WERI-Rb-1 (cell line): ENCODE measurements at regions not wholly inside any gene's neighbourhood (a gene's known extent, or its start where the extent isn't known, plus 50 kb on each side); places are given as distances from the start of the nearest gene placed in this dataset.
"Not testable (repeated sequence)": the region's sequence is repeated elsewhere in the genome, so short reads cannot be mapped to it uniquely, and the experiment has no call there.

Experiments used
- DNase-seq: peaks from one replicate; pipeline ENCODE4 v3.0.0-alpha.2; 2020
- H3K27ac ChIP-seq: fragments of 250-450 bp; sonication (Bioruptor Pico); 2 replicates; pipeline ENCODE4 v1.5.1; 2020; ENCODE audit warnings: mild to moderate bottlenecking, moderate library complexity
- H3K27me3 ChIP-seq: fragments of 250-450 bp; sonication (Bioruptor Pico); 2 replicates; pipeline ENCODE4 v1.5.1; 2021; ENCODE audit warnings: mild to moderate bottlenecking, low read depth, moderate library complexity; ENCODE audit not compliant: insufficient read depth, severe bottlenecking
- H3K36me3 ChIP-seq: fragments of 250-450 bp; sonication (Bioruptor Pico); 2 replicates; pipeline ENCODE4 v1.5.1; 2020; ENCODE audit warnings: mild to moderate bottlenecking, moderate library complexity
- H3K4me3 ChIP-seq: 2 replicates; pipeline ENCODE4 v1.5.1; 2011; ENCODE audit warnings: low read depth, mild to moderate bottlenecking, control low read depth, low read length
- H3K9me3 ChIP-seq: fragments of 250-450 bp; sonication (Bioruptor Pico); 2 replicates; pipeline ENCODE4 v1.5.1; 2021; ENCODE audit warnings: mild to moderate bottlenecking, moderate library complexity; ENCODE audit not compliant: severe bottlenecking
- TF ChIP-seq, protein P1 (sequence below): IDR thresholded peaks from 2 replicates; pipeline ENCODE4 v1.5.1; 2011; ENCODE audit warnings: low read depth, mild to moderate bottlenecking, control low read depth, inconsistent platforms, low read length

DNA sequence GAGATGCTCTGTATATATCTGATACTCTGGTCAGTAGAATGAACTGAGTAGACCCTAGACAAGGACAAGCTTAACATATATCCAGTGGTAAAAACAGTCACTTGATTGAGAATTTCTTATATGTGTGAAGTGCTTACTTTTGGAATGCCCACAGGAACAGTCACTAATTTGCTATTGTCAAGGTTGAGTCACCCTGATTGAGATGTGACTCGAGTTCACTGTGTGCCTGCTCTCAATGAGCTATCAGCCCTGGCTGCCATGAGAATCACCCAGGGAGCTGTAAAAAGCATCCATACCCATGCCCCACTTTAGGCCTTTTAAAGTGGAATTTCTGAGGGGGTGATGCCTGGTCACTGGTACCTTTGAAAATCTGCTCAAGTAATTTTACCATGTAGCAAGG is 283.7 kb downstream of the SUCLG1 start:
- Histone ChIP-seq H3K27ac (no peak overlapping the region), H3K36me3 (no peaks in the 10 kb centered on the region), H3K9me3 (no peaks in the 10 kb centered on the region), H3K27me3 (no peaks in the 10 kb centered on the region), H3K4me3 (no peak overlapping the region)
- TF ChIP-seq, protein P1, sequence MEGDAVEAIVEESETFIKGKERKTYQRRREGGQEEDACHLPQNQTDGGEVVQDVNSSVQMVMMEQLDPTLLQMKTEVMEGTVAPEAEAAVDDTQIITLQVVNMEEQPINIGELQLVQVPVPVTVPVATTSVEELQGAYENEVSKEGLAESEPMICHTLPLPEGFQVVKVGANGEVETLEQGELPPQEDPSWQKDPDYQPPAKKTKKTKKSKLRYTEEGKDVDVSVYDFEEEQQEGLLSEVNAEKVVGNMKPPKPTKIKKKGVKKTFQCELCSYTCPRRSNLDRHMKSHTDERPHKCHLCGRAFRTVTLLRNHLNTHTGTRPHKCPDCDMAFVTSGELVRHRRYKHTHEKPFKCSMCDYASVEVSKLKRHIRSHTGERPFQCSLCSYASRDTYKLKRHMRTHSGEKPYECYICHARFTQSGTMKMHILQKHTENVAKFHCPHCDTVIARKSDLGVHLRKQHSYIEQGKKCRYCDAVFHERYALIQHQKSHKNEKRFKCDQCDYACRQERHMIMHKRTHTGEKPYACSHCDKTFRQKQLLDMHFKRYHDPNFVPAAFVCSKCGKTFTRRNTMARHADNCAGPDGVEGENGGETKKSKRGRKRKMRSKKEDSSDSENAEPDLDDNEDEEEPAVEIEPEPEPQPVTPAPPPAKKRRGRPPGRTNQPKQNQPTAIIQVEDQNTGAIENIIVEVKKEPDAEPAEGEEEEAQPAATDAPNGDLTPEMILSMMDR, result no peak
- DNase-seq, result no peak

GRCh38 chr2:84173041-84173440 is 286.0 kb downstream of the SUCLG1 start:
- TF ChIP-seq, protein P1, result no peak
- H3K27me3 ChIP-seq, result no peaks in the 10 kb centered on the region
- no peak overlapping the region for H3K4me3 ChIP-seq
- DNase-seq, result no peak
- H3K9me3 ChIP-seq, result peaks cover 18% of the 10 kb centered on the region
- H3K36me3 ChIP-seq, result no peaks in the 10 kb centered on the region
- H3K27ac ChIP-seq, result no peak overlapping the region

- peaks cover 18% of the 10 kb centered on the region for H3K9me3 ChIP-seq
- TF ChIP-seq, protein P1, result no peak
Measured at GRCh38 chr2:84170979-84171378, 288.1 kb downstream of the SUCLG1 start.

GRCh38 chr2:84169871-84170270 is 289.2 kb downstream of the SUCLG1 start:
- DNase-seq, result peak; percentile 34
- Histone ChIP-seq H3K9me3 (peaks cover 18% of the 10 kb centered on the region), H3K36me3 (no peaks in the 10 kb centered on the region), H3K27me3 (no peaks in the 10 kb centered on the region), H3K4me3 (no peak overlapping the region), H3K27ac (no peak overlapping the region)
- TF ChIP-seq, protein P1, result no peak

More at GRCh38 chr2:84170979-84171378, 288.1 kb downstream of the SUCLG1 start:
- no peak for DNase-seq
- Histone ChIP-seq H3K27me3 (no peaks in the 10 kb centered on the region), H3K36me3 (no peaks in the 10 kb centered on the region), H3K4me3 (no peak overlapping the region), H3K27ac (no peak overlapping the region)

- DNase-seq, H3K36me3 ChIP-seq, H3K27ac ChIP-seq, H3K4me3 ChIP-seq, H3K27me3 ChIP-seq: not testable (repeated sequence)
- peaks cover 18% of the 10 kb centered on the region for H3K9me3 ChIP-seq
Measured at GRCh38 chr2:84168552-84168951, 290.5 kb downstream of the SUCLG1 start.

GRCh38 chr2:84165256-84165655 is 293.8 kb downstream of the SUCLG1 start:
- DNase-seq, result no peak
- TF ChIP-seq, protein P1, result no peak
- no peak overlapping the region for H3K27ac ChIP-seq
- H3K27me3 ChIP-seq, result no peaks in the 10 kb centered on the region
- H3K36me3 ChIP-seq, result no peaks in the 10 kb centered on the region
- H3K9me3 ChIP-seq, result peaks cover 18% of the 10 kb centered on the region
- no peak overlapping the region for H3K4me3 ChIP-seq
